Endodermal cell (in vitro differentiated cells): ENCODE measurements at regions not wholly inside any gene's neighbourhood (a gene's known extent, or its start where the extent isn't known, plus 50 kb on each side); places are given as distances from the start of the nearest gene placed in this dataset.

Source experiments
- DNase-seq: peaks from one replicate; pipeline ENCODE4 v3.0.0-alpha.2; 2017
- H3K27ac ChIP-seq: 2 replicates; pipeline ENCODE4 v1.5.1; 2013; ENCODE audit warnings: mild to moderate bottlenecking, low read depth, low read length, moderate library complexity
- H3K27me3 ChIP-seq: 2 replicates; pipeline ENCODE4 v1.6.1; 2013; ENCODE audit warnings: mild to moderate bottlenecking, low read length, moderate library complexity; ENCODE audit not compliant: insufficient read depth, control insufficient read depth, poor library complexity, severe bottlenecking
- H3K36me3 ChIP-seq: 2 replicates; pipeline ENCODE4 v1.7.0; 2013; ENCODE audit warnings: mild to moderate bottlenecking, low read length, moderate library complexity; ENCODE audit not compliant: control insufficient read depth, insufficient read depth
- H3K4me1 ChIP-seq: one replicate; pipeline ENCODE4 v1.7.0; 2013; ENCODE audit warnings: low read length; ENCODE audit not compliant: control insufficient read depth, insufficient read depth
- H3K4me3 ChIP-seq: 2 replicates; pipeline ENCODE4 v1.5.1; 2013; ENCODE audit warnings: mild to moderate bottlenecking, low read length, moderate library complexity
- H3K9ac ChIP-seq: 2 replicates; pipeline ENCODE4 v1.6.1; 2013; ENCODE audit warnings: mild to moderate bottlenecking, low read length, moderate library complexity; ENCODE audit not compliant: poor library complexity, severe bottlenecking; ENCODE audit errors: extremely low read depth
- H3K9me3 ChIP-seq: 2 replicates; pipeline ENCODE4 v1.6.1; 2013; ENCODE audit warnings: mild to moderate bottlenecking, low read length, moderate library complexity; ENCODE audit not compliant: control insufficient read depth
- H3K27ac Mint-ChIP-seq: 2 replicates; pipeline ENCODE4 v1.8.0; 2020; ENCODE audit warnings: mixed read lengths
- H3K27me3 Mint-ChIP-seq: 2 replicates; pipeline ENCODE4 v1.8.0; 2021; ENCODE audit warnings: mild to moderate bottlenecking, mixed read lengths; ENCODE audit not compliant: insufficient read depth
- H3K36me3 Mint-ChIP-seq: 2 replicates; pipeline ENCODE4 v1.8.0; 2020; ENCODE audit warnings: low read depth, mixed read lengths
- H3K4me1 Mint-ChIP-seq: 2 replicates; pipeline ENCODE4 v1.8.0; 2020; ENCODE audit warnings: mixed read lengths
- H3K4me3 Mint-ChIP-seq: 2 replicates; pipeline ENCODE4 v1.8.0; 2020; ENCODE audit warnings: mild to moderate bottlenecking, moderate library complexity, mixed read lengths
- H3K9me3 Mint-ChIP-seq: 2 replicates; pipeline ENCODE4 v1.8.0; 2020; ENCODE audit warnings: mild to moderate bottlenecking, mixed read lengths
- CTCF ChIP-seq: fragments of 200-600 bp; sonication (generic); conservative IDR thresholded peaks from 2 replicates; pipeline ENCODE4 v1.5.0; 2021; ENCODE audit warnings: antibody characterized with exemption, mild to moderate bottlenecking
- WGBS, 2 experiments: methylation state at CpG; one replicate each; pipeline versions ENCODE4 v1.1.5 to v1.1.7; 2013; ENCODE audit warnings: missing lambda C conversion rate in 2 of 2, mixed read lengths in 1 of 2; ENCODE audit not compliant: insufficient coverage in 1 of 2, insufficient read length in 1 of 2; 5-methylcytosine and 5-hydroxymethylcytosine counted together

- H3K9me3 ChIP-seq: no peaks in the 10 kb centered on the region
- Mint-ChIP-seq H3K9me3 (peaks cover 4% of the 10 kb centered on the region), H3K36me3 (no peaks in the 10 kb centered on the region), H3K4me1 (peaks cover 19% of the 10 kb centered on the region), H3K27me3 (no peaks in the 10 kb centered on the region), H3K27ac (no peak overlapping the region), H3K4me3 (no peak overlapping the region)
- no peak overlapping the region for H3K4me3 ChIP-seq
- DNase-seq: peak; percentile 71
- no peaks in the 10 kb centered on the region for H3K27me3 ChIP-seq
- H3K4me1 ChIP-seq: peaks cover 8% of the 10 kb centered on the region
- TF ChIP-seq CTCF: no peak
- no peaks in the 10 kb centered on the region for H3K36me3 ChIP-seq
- H3K27ac ChIP-seq: no peak overlapping the region
- 79% methylated on average over 4 of the region's 5 CpGs; no CpG with 5 or more reads in 1 of the 2 experiments for WGBS, 2 experiments
- H3K9ac ChIP-seq: no peak overlapping the region
These were observed 136.0 kb upstream of the SGK1 start for GRCh38 chr6:134453792-134454510.

GRCh38 chr6:134452906-134453305 is 135.0 kb upstream of the SGK1 start:
- 97 to 100% methylated on average over 2 to 3 of the region's 3 CpGs for WGBS, 2 experiments

GRCh38 chr6:134451529-134451928 is 133.6 kb upstream of the SGK1 start:
- Histone ChIP-seq H3K4me1 (peaks cover 13% of the 10 kb centered on the region), H3K36me3 (no peaks in the 10 kb centered on the region), H3K27me3 (no peaks in the 10 kb centered on the region), H3K27ac (no peak overlapping the region), H3K9ac (no peak overlapping the region), H3K4me3 (no peak overlapping the region), H3K9me3 (no peaks in the 10 kb centered on the region)
- WGBS, 2 experiments: 75 to 100% methylated on average over 1 of the region's 1 CpG
- Mint-ChIP-seq H3K4me1 (peaks cover 30% of the 10 kb centered on the region), H3K9me3 (peaks cover 4% of the 10 kb centered on the region), H3K4me3 (no peak overlapping the region), H3K36me3 (no peaks in the 10 kb centered on the region), H3K27ac (no peak overlapping the region), H3K27me3 (no peaks in the 10 kb centered on the region)
- peak; percentile 40 for TF ChIP-seq CTCF
- DNase-seq: no peak

More at GRCh38 chr6:134452906-134453305, 135.0 kb upstream of the SGK1 start:
- H3K4me3 ChIP-seq: no peak overlapping the region
- no peak for DNase-seq
- H3K27me3 Mint-ChIP-seq: no peaks in the 10 kb centered on the region
- peaks cover 19% of the 10 kb centered on the region for H3K4me1 Mint-ChIP-seq
- TF ChIP-seq CTCF: no peak
- H3K4me1 ChIP-seq: peaks cover 8% of the 10 kb centered on the region
- H3K4me3 Mint-ChIP-seq: no peak overlapping the region
- no peaks in the 10 kb centered on the region for H3K36me3 ChIP-seq
- no peak overlapping the region for H3K27ac Mint-ChIP-seq
- peaks cover 4% of the 10 kb centered on the region for H3K9me3 Mint-ChIP-seq
- no peaks in the 10 kb centered on the region for H3K27me3 ChIP-seq
- H3K27ac ChIP-seq: no peak overlapping the region
- no peaks in the 10 kb centered on the region for H3K9me3 ChIP-seq
- no peaks in the 10 kb centered on the region for H3K36me3 Mint-ChIP-seq
- no peak overlapping the region for H3K9ac ChIP-seq
